Epithelial cell of proximal tubule (primary cell): ENCODE measurements at regions not wholly inside any gene's neighbourhood (a gene's known extent, or its start where the extent isn't known, plus 50 kb on each side); places are given as distances from the start of the nearest gene placed in this dataset.

Experiments
- DNase-seq: peaks from one replicate; pipeline ENCODE4 v3.0.0-alpha.2; 2011; ENCODE audit warnings: low read depth
- H3K4me3 ChIP-seq: 2 replicates; pipeline ENCODE4 v1.5.1; 2011; ENCODE audit warnings: low read depth, mild to moderate bottlenecking, low read length
- CTCF ChIP-seq: conservative IDR thresholded peaks from 2 replicates; pipeline ENCODE4 v1.5.1; 2012; ENCODE audit warnings: low read depth, mild to moderate bottlenecking, low read length

- H3K4me3 ChIP-seq, result no peak overlapping the region
- DNase-seq, result no peak
- TF ChIP-seq CTCF, result no peak
These were observed 306.1 kb downstream of the NOL4 start for GRCh38 chr18:33918571-33918970.

- TF ChIP-seq CTCF, result no peak
- no peak overlapping the region for H3K4me3 ChIP-seq
- no peak for DNase-seq
These were observed 308.5 kb downstream of the NOL4 start for GRCh38 chr18:33916200-33916599.

- H3K4me3 ChIP-seq, result no peak overlapping the region
- no peak for TF ChIP-seq CTCF
- DNase-seq, result peak; percentile 9
These were observed 310.3 kb downstream of the NOL4 start for GRCh38 chr18:33914399-33914798.

GRCh38 chr18:33906046-33906445 lies 318.7 kb downstream of the NOL4 start:
- no peak for TF ChIP-seq CTCF
- no peak for DNase-seq
- H3K4me3 ChIP-seq, result no peak overlapping the region

- DNase-seq, result no peak
- no peak for TF ChIP-seq CTCF
- H3K4me3 ChIP-seq, result no peak overlapping the region
These were observed 322.7 kb downstream of the NOL4 start for GRCh38 chr18:33901894-33902512.

- H3K4me3 ChIP-seq, result no peak overlapping the region
- DNase-seq, result no peak
- no peak for TF ChIP-seq CTCF
These were observed 322.6 kb downstream of the ASXL3 start for GRCh38 chr18:33900638-33901037.

GRCh38 chr18:33898427-33898826 lies 320.4 kb downstream of the ASXL3 start:
- no peak for TF ChIP-seq CTCF
- no peak for DNase-seq
- H3K4me3 ChIP-seq, result no peak overlapping the region
